ENCODE measurements at regions not wholly inside any gene's neighbourhood (a gene's known extent, or its start where the extent isn't known, plus 50 kb on each side); places are given as distances from the start of the nearest gene placed in this dataset.

DNA sequence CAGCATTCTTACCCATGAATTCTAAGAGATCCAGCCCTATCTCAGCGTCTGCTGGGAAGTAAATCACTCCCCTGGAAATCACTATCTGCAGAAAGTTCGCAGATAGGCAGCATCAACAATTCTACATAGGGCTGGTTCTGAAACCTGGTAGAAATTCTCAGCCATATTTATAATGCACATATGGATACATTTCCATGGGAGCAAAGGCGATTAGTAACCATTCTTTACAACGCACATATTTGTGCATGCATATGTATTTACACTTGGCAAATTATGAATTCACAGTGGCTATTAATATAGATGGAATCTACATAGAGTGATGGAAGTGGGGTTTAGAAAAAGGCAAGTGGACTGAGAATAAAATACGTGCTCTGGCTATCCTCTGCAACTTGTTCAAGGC, 128.0 kb upstream of the FOXB1 start:
- TF ChIP-seq, protein P1, sequence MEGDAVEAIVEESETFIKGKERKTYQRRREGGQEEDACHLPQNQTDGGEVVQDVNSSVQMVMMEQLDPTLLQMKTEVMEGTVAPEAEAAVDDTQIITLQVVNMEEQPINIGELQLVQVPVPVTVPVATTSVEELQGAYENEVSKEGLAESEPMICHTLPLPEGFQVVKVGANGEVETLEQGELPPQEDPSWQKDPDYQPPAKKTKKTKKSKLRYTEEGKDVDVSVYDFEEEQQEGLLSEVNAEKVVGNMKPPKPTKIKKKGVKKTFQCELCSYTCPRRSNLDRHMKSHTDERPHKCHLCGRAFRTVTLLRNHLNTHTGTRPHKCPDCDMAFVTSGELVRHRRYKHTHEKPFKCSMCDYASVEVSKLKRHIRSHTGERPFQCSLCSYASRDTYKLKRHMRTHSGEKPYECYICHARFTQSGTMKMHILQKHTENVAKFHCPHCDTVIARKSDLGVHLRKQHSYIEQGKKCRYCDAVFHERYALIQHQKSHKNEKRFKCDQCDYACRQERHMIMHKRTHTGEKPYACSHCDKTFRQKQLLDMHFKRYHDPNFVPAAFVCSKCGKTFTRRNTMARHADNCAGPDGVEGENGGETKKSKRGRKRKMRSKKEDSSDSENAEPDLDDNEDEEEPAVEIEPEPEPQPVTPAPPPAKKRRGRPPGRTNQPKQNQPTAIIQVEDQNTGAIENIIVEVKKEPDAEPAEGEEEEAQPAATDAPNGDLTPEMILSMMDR (IDR thresholded peaks at IDR 0.05), result no peak
- TF ChIP-seq POLR2A (IDR thresholded peaks at IDR 0.05), result no peak

Data from tibial nerve (tissue), 3 donors.